Left forelimb (tissue), 1 donor: ENCODE measurements at regions not wholly inside any gene's neighbourhood (a gene's known extent, or its start where the extent isn't known, plus 50 kb on each side); places are given as distances from the start of the nearest gene placed in this dataset.
"Not testable (repeated sequence)": the region's sequence is repeated elsewhere in the genome, so short reads cannot be mapped to it uniquely, and the experiment has no call there.

Experiments used
- DNase-seq: peaks from one replicate; pipeline ENCODE4 v3.0.0-alpha.2; 2018; ENCODE audit warnings: low spot score

GRCh38 chr2:195572895-195573683 lies 83.9 kb upstream of the SLC39A10 start:
- DNase-seq = no peak

- no peak for DNase-seq
Measured at GRCh38 chr2:195570329-195570728, 86.7 kb upstream of the SLC39A10 start.

GRCh38 chr2:195569255-195569654 lies 87.8 kb upstream of the SLC39A10 start:
- DNase-seq = no peak

GRCh38 chr2:195564625-195565135 lies 92.3 kb upstream of the SLC39A10 start:
- not testable (repeated sequence) for DNase-seq

- no peak for DNase-seq
Measured at GRCh38 chr2:195563857-195564512, 93.0 kb upstream of the SLC39A10 start.

GRCh38 chr2:195562570-195563566 lies 94.2 kb upstream of the SLC39A10 start:
- DNase-seq = no peak

- DNase-seq = no peak
Measured at GRCh38 chr2:195561116-195561921, 95.7 kb upstream of the SLC39A10 start.

- no peak for DNase-seq
Measured at GRCh38 chr2:195560209-195560895, 96.7 kb upstream of the SLC39A10 start.

- DNase-seq = no peak
Measured at GRCh38 chr2:195559431-195559914, 97.6 kb upstream of the SLC39A10 start.

GRCh38 chr2:195555971-195556370 lies 101.1 kb upstream of the SLC39A10 start:
- DNase-seq = no peak

- DNase-seq = no peak
Measured at GRCh38 chr2:195552581-195552980, 104.4 kb upstream of the SLC39A10 start.

GRCh38 chr2:195548198-195548940 lies 108.7 kb upstream of the SLC39A10 start:
- DNase-seq = no peak

GRCh38 chr2:195547268-195547840 lies 109.7 kb upstream of the SLC39A10 start:
- not testable (repeated sequence) for DNase-seq

- DNase-seq = no peak
Measured at GRCh38 chr2:195545811-195546210, 111.2 kb upstream of the SLC39A10 start.

- no peak for DNase-seq
Measured at GRCh38 chr2:195543902-195544894, 112.8 kb upstream of the SLC39A10 start.

- DNase-seq = no peak
Measured at GRCh38 chr2:195543063-195543462, 114.0 kb upstream of the SLC39A10 start.

GRCh38 chr2:195542067-195542466 lies 115.0 kb upstream of the SLC39A10 start:
- DNase-seq = no peak

GRCh38 chr2:195538937-195539336 lies 118.1 kb upstream of the SLC39A10 start:
- DNase-seq = no peak
